DMS79 (cell line): ENCODE measurements at regions not wholly inside any gene's neighbourhood (a gene's known extent, or its start where the extent isn't known, plus 50 kb on each side); places are given as distances from the start of the nearest gene placed in this dataset.

ENCODE experiments used
- DNase-seq: peaks from one replicate; lab custom pipeline; 2025; lab: John Stamatoyannopoulos, UW

DNA sequence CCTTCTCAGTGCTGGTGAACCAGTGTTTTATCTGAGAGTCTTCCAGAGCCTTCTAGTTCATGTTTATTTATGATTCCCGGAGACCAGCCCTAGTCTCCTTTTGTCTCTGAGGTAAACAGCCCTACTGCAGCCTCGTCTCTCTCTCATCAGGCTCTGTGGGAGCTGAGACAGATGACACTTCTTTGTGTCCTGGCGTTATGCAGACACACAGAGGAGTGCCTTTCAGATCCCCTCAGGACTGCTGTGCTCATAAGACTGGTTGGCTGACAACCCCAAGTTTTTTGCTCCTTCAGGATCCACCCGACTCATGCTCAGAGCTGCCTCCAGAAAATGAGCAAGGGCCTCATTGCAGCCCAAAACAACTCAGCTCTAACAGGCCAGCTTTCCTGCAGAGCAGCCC lies 523.8 kb upstream of the SPHKAP start:
- no peak for DNase-seq

DNA sequence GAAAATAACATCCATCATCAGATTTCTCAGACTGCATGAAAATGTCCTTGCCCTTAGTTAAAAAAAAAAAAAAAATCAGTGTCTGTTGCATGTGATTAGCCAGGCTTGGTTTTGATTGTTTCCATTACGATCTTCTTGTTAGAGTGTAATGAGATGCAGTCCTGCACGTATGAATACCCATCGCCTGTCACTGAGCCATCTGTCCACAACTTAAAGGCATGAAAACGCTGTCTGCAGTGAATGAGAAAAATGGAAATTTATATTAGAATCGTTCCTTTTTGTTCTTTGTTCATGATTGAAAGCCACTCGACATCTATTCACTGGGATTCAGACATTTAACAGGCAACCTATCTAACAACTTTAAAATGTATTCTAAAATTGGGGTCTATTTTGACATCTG lies 521.7 kb upstream of the SPHKAP start:
- DNase-seq: no peak

DNA sequence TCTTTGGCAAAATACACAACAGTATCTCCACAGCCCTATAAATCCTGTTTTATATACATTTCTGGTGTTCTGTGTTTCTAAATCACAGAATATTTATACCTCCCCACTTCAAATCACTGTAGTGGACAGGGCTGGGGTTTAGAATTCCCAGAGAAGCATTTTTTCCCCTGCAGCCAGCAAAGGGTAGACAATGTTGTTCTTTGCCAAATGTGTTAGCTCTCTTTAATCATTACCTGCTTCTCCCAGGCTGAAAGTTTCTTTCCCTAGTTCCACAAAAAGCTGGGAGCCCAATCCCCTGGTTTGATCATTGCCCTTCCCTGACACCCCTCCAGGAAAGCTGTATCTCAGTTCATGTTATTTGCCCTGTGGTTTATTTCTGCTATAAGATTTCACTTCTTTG lies 520.0 kb upstream of the SPHKAP start:
- DNase-seq: no peak

DNA sequence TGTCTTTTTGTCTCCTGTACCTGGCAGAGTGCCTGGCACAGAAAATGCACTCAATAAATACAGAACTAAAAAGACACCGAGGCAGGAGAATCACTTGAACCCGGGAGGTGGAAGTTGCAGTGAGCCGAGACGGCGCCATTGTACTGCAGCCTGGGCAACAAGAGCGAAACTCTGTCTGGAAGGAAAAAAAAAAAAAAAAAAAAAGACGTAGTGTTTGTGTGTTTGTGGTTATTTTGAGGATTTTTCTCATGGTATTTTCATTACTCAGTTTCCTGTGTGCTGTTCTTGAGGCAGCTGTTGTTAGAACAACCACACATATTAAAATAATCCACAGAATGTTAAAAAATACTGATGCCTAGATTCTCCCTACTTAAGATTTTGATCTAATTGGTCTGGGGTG lies 519.2 kb upstream of the SPHKAP start:
- no peak for DNase-seq

DNA sequence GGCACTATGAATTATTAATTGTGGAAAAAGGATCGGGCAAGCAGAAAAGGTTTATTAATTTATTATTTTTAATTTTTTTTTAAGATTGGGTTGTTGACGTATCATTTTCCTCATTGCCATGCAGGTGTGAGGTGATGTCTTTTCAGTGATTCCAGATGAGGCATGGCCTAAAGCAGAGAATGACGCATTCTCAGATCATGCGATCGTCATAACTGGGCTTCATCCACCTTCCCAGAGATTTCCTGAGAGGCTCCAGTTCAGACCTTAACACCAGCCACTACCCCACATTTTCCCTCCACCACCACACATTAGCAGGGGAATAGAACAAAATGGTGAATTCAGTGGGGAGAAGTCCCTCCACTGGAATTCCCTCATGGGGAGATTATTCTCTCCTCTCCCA lies 518.4 kb upstream of the SPHKAP start:
- no peak for DNase-seq

DNA sequence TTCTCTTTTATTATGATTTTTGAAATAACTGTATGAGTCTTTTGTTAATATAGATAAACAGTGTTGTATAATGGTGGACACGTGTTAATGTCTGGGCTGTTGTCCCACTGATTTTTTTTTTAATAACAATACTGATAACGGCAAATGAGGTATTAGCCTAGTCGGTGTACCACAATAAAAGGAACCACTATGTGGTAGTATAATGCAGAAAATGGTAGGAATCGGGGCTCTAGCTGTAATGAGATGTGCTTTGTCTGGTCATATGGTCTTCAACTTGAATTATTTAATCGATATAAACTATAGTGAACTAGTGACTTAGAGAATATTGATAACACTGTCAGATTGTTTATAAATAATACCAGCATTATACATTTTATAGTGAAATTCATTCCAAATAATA lies 517.9 kb upstream of the SPHKAP start:
- no peak for DNase-seq

DNA sequence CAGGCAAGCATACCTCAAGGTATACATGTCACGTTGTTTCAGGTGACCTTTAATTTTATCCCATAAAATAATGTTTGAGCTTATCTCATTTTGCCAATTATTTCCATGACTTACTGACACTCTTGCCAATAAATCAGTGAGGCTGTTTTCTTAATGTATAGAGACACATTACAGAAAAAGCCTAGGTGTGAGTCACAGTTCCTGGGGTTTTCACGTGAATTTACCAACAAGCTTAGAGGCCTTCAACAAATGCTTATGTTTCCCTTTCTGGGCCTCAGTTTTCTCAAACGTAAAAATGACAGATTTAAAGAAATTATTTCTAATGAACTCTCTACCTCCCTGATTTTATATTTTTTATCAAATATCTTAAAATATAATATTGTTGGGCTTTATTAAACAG lies 517.5 kb upstream of the SPHKAP start:
- DNase-seq: no peak

DNA sequence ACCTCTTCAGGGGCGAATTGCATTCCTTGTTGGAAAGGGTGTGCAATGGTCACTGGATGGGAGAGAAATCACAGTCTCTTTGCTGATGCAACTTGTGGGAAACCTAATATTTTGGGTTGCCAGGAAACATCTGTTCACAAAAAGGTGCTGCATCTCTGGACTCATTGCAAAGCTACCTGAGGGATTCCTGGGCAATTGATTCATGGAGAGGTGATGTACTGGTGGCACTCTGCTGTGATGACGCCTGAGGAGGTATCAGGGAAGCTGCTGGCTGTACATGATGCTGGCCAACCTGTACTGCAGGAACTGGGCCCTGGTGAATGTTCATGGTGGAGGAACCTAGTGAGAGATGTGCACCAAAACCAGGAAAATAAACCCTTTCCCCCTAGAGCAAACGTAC lies 516.0 kb upstream of the SPHKAP start:
- no peak for DNase-seq

DNA sequence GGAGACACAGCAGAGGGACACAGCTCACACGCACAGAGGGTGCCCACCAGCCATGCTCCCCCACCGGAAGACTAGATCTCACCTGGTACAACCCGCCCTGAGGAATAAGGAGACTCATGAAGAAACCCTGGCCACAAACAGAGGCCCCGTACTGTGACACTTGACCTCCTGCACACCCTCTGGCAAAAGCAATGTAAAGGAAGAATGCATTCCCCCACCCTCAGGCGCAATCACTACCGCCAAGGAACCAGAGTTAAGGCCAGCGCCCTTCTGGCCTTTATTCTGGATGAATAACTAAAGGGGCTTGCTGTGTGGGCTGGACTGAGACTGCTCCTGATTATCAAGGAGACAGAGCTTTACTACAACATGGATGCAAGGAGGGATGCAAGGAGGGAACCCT lies 509.2 kb upstream of the SPHKAP start:
- no peak for DNase-seq

DNA sequence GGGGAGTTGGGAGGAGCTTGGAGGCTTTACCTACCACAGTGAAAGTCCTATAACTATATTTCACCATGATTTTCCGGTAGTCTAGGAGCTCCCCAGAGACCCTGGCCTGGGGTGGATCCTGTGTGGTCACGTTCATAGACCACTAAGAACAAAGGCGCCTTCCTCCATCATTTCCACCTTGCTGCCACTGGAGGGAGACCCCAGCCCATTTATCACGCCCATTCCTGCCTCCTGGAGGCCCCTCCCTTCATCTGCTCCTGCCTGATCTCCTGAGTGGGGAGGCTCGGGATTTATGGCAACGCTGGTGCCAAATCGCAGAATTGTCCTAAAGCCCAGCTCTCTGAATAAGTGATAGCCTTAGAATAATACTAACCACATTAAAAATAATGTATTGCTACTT lies 507.6 kb upstream of the SPHKAP start:
- DNase-seq: no peak

DNA sequence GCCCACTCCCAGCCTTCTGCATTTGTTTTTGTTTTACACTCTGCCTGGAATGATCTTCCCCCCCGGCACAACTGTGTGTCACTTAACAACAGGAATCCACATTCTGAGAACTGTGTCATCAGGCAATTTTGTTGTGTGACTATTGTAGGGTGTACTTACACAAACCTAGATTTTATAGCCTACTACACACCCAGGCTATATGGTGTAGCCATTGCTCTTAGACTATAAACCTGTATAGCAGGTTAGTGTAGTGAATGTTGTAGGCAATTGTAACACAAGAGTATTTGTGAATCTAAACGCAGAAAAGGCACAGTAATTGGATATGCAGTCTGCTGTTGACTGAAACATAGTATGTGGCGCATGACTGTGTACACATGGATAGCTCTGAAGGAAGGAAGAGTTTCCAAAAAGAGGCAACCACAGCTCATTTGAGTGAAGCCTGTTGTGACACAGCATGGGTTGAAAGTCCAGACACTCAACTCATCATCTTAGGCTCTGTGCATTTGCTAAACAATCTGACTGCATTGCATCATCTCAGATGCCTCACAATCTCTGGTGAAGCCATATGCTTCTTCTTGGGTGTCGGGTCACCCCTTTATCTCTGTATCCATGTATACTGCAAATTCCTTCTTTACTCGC lies 506.6 kb upstream of the SPHKAP start:
- DNase-seq: peak; percentile 16

DNA sequence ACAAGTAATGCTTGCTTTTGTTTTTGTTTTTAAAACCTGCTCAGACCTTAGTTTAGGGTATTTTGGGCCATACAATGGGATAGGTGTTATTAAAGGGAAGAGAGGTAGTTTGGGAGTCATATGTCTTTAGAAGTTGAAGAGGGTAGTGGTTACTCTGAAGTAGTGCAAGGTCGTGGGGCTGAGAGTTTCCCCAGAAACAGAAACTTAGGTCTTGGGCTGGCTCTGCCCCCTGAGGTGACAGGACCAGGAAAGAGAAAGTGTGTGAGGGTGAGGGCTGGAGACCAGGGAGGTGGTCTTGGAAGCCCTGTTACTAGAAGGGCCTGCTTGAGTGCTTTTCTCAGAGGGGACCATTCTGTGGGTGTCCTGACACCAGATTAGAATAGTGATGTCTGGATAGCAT lies 500.5 kb upstream of the SPHKAP start:
- no peak for DNase-seq

DNA sequence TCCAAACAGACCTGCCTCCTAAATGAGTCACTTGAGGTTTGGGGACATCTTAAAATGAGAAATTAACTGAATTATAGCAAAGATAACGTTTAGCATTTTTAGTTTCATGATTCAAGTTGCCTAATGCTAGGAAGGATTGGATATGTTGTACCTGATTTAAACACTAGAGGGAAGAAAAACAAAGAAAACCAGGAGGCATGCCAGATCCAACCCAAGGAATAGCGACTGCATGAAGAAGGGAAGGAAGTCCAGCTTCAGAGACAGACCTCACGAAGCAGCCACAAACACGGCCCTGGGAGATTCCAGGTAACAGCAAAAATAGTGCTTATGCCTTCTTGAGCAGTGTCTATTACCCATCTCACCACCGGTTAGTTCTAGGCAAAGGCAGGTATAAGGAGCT lies 499.9 kb upstream of the SPHKAP start:
- no peak for DNase-seq

DNA sequence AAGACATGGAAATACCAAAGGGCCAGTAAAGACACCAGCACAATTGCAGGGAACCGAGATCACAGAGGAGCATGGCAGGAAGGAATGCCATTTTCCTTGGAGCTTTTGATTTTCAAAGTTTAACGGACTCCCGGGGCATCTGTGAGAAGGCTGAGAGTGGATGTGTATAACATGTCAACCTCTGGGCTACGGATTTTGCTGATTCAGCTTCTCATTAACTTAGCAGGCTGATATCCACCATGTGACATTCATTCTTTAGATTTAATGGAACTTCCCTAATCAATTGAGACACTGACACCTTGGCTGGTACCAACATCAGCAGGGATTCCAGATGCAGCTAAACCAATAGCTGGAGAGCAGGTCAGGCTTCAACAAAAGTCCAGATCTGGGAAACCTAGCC lies 496.6 kb upstream of the SPHKAP start:
- DNase-seq: no peak

DNA sequence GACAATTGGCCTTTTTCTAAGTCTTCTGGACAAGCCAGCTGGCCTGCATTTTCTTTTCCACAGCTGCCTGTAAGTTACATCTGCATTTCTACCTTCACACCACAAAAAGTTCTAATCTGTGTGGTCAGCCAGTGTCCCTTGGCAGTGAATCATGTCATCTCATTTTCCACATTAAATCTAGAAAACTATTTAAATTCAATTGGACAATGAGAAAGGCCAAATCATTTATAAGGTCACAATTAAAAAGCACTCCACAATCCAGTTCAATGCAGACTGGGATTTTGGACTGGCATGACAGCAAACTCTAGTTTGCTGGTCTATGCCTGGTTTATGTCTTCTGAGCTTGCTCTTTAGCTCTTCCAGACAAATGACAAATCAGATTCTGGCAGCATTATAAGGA lies 494.2 kb upstream of the SPHKAP start:
- DNase-seq: no peak

DNA sequence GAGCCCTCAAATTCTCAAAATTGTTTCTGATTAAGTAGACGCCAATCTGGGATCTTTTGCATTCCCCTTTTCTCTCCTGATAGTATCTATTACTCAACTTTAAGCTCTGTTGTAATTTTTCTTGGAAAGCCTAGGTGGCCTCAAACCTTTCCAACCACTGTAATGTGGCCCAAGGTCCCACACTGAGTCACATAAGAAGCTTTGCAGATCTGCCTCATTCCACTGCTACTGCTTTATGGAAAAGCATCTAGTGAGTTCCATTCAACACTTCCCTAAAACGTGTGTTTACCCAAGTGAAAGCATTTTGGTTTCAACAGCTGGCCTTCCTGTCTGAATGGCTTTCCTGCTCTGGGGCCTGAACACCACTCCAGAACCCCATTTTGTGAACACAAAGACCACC lies 493.6 kb upstream of the SPHKAP start:
- no peak for DNase-seq

DNA sequence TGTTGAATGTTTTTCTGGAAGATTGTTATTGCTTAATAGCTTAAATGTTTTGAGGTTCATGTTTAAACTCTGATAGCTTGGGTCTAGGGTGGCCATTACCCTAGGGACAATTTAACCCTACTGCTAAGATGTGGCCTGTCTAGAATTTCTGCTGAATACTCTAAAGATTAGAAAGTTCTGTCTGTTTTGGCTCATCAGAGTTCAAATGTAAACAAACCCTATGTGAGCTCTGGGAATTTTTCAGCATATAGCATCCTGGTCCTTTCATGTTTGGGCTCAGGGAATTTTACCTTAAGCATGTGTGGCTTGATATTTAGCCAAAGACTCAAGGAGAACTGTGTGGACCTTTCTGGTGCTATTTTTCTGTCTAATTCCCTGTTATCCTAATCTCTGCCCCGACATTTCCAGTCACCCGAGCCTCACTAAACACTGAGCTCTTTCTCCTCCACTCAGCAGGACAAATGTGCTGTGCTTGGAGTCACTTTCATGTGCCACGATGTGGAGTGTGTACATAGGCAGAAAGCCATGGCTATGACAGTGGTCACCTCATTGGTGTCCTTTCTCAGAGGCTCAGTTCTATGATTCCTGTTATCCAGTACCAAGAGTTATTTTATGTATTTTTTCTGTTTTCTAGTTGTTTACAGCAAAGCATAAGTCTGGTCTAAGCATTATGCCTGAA lies 492.5 kb upstream of the SPHKAP start:
- no peak for DNase-seq

DNA sequence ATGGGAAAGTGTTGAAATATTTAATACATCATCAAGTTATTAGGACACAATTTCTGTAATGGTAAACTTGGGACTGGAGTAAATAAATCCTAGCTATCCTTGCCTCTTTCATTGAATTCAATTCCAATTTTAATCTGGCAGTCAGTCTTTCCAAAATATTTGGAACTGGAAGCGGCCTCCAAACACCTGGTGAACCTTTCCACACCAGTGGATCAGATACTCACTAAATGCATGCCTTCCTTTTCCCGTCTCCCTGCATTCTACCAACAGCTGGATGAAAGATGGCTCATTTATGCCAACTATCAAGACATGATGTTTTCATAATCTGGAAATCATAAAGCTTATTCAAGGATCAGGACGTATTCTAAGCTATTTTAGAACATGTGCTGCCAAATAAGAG lies 488.2 kb upstream of the SPHKAP start:
- no peak for DNase-seq

DNA sequence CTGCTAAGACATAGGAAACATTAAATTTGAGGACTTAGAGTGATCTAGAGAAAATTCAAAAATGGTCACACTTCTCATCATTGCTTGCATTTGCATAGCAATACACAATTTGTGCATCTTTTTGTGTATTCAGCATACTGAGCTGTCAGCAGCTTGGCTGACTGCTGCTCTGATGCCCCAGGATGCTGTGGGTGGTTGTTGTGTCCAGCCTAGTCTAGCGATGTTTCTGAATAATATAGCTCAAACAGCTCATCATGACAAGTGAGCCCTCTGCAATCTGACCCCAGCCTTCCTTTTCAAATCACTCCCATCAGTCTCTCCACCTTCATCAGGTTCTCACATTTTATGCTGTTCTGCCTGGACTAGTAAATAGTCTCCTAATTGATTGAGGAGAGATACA lies 483.7 kb upstream of the SPHKAP start:
- DNase-seq: no peak

DNA sequence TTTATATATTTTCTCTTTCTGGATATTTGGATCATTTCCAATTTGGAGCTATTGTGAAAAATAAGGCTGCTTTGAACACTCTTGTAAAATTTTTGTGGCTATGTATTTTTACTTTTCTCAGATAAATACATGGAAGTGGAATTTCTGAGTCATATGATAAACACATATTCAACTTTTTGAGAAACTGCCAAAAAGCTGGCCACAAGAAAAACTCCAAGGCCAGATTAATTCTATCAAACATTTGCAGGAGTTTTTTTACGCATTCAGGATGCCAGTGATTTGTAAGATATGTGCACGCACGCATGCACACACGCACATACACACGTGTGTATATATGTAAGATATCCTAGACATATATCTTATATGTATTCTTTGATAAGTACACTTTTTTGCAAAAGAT lies 477.5 kb upstream of the SPHKAP start:
- no peak for DNase-seq

DNA sequence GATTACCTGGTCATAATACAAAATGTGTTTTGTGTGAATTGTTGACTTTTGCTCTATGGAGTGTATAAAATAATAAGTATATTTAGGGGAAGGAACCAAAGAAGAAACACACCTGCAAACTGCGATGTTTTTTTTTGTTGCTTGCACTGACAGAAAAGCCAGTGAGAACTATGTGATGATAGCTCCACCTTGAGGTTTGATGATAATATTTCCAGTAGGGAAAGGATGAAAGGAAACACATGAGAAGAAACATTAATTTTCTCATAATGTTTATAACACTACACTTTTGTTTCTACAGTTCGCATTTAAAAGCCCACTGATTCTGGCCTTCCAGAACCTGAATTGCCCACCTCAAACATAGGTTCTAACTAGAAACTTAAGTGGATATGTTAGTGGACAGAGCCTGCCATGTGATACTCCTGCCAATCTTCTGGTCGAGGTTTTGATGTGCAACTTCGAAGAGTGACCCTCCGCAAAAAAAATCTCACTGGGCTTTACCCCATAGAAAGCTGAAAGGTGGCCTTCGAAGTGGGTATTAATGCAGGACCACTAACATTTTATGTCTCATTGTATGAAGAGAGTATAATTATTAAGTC lies 476.4 kb upstream of the SPHKAP start:
- DNase-seq: peak; percentile 30

DNA sequence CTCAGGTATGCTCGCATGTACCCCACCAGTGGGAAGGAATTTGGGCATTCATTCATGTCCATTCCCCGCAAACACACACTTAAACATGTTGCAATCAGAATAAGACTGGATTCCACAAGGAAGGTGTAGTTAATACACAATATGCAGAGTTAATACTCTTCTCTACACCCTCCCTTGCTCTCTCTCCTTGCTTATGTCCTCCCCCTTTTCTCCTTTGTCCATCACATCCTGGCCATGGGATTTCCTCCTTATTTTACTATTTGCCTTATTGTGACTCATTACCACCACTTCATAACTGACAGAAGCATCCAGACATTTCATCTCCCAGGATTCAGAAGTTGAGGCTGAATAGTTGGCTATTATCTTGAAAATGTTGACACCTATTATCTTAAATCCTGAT lies 473.8 kb upstream of the SPHKAP start:
- DNase-seq: no peak

DNA sequence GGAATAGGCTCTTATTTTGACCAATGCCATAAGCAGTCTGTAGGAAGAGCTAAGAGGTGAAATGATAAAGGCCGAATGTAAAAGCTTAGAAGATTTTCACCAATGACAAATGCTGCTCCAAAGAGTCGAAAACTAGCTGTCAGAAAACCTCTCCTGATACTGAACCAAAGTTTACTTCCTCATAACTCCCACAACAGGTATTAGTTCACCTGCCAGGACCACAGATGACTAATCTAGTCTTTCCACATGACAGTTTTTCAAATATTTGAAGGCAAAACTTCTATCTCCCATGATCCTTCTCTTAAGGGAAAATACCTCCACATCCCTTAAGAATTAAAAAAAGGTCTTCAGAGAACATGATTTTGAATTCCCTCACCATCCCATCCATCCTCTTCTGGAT lies 473.2 kb upstream of the SPHKAP start:
- no peak for DNase-seq

DNA sequence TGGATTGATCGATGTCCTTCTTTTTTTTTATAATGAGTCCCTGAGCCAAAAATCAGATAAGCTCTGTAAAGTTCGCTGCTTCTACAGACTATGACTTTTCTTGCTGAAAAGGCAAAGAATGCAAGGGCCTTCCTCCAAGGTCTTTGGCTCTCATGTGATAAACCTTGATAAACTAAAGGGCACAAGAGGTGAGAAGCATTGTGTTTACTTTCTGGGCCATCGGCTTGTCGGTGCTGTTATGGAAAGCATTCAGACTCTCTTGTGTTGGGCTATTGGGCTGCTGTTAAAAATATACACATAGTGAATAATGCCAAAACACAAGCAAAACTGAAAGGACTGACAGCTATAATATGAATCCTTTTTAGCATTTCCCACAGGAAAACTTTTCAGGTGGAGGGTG lies 472.4 kb upstream of the SPHKAP start:
- DNase-seq: no peak
